A673 (cell line): ENCODE measurements at regions not wholly inside any gene's neighbourhood (a gene's known extent, or its start where the extent isn't known, plus 50 kb on each side); places are given as distances from the start of the nearest gene placed in this dataset.

Experiments used
- EZH2 ChIP-seq: fragments of 200-600 bp; sonication (generic); IDR thresholded peaks from 2 replicates; pipeline ENCODE4 v1.6.1; 2017; ENCODE audit warnings: borderline replicate concordance, low read depth, mild to moderate bottlenecking, mixed read lengths, antibody characterized with exemption, low read length; ENCODE audit not compliant: poor library complexity, severe bottlenecking
- TF ChIP-seq, protein P1 (sequence below): fragments of 300-800, 200-600 bp; sonication (generic); conservative IDR thresholded peaks from 2 replicates; pipeline ENCODE4 v1.5.1; 2017; ENCODE audit warnings: low read depth, mild to moderate bottlenecking, antibody characterized with exemption, low read length, moderate library complexity, mixed read lengths

- no peak for TF ChIP-seq EZH2
- TF ChIP-seq, protein P1, sequence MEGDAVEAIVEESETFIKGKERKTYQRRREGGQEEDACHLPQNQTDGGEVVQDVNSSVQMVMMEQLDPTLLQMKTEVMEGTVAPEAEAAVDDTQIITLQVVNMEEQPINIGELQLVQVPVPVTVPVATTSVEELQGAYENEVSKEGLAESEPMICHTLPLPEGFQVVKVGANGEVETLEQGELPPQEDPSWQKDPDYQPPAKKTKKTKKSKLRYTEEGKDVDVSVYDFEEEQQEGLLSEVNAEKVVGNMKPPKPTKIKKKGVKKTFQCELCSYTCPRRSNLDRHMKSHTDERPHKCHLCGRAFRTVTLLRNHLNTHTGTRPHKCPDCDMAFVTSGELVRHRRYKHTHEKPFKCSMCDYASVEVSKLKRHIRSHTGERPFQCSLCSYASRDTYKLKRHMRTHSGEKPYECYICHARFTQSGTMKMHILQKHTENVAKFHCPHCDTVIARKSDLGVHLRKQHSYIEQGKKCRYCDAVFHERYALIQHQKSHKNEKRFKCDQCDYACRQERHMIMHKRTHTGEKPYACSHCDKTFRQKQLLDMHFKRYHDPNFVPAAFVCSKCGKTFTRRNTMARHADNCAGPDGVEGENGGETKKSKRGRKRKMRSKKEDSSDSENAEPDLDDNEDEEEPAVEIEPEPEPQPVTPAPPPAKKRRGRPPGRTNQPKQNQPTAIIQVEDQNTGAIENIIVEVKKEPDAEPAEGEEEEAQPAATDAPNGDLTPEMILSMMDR, result no peak
These were observed 86.0 kb upstream of the PGRMC2 start for GRCh38 chr4:128373628-128374027.
